ENCODE measurements at regions not wholly inside any gene's neighbourhood (a gene's known extent, or its start where the extent isn't known, plus 50 kb on each side); places are given as distances from the start of the nearest gene placed in this dataset.

DNA sequence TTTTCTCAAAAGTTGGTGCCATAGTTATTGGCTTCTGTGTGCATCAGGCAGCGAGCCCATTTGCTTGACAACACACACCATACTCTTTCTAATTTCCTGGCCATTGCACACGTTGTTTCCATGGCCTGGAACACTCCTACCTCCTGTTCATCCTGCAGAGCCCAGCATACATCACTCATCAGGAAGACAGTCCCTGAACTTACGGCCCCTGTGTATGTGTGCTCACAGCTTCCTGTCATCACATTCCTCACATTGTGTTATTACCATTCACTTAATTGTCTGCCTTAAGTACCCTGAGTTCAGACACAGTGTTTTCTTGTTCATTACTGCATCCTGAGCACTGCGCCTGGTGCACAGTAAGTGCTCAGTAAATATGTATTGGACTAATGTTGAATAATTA is 355.9 kb downstream of the PRELID2 start:
- no peak for FAIRE-seq
- POLR2A ChIA-PET = no interaction called here
- no peak overlapping the region for H3K27ac ChIP-seq
- ATAC-seq = peak in 1 of 2 experiments; percentile 30; a peak in 1 of 6 replicates
- H3K4me1 ChIP-seq = peaks cover 10% of the 10 kb centered on the region
- TF ChIP-seq TFCP2L1 (CRISPR knock-in tag; IDR thresholded peaks at IDR 0.05) (no peak), RARB (CRISPR knock-in tag; IDR thresholded peaks at IDR 0.05) (no peak), EHF (CRISPR knock-in tag; IDR thresholded peaks at IDR 0.05) (no peak), ZC3H11A (IDR thresholded peaks at IDR 0.05) (no peak), FOSL2 (IDR thresholded peaks at IDR 0.05) (no peak), FOSL2 (CRISPR knock-in tag; IDR thresholded peaks at IDR 0.05) (no peak), BHLHE40 (IDR thresholded peaks at IDR 0.05; ENCODE audit: low read depth, low read length) (no peak), KDM5A (IDR thresholded peaks at IDR 0.05) (no peak)
- TF ChIP-seq, protein P1, sequence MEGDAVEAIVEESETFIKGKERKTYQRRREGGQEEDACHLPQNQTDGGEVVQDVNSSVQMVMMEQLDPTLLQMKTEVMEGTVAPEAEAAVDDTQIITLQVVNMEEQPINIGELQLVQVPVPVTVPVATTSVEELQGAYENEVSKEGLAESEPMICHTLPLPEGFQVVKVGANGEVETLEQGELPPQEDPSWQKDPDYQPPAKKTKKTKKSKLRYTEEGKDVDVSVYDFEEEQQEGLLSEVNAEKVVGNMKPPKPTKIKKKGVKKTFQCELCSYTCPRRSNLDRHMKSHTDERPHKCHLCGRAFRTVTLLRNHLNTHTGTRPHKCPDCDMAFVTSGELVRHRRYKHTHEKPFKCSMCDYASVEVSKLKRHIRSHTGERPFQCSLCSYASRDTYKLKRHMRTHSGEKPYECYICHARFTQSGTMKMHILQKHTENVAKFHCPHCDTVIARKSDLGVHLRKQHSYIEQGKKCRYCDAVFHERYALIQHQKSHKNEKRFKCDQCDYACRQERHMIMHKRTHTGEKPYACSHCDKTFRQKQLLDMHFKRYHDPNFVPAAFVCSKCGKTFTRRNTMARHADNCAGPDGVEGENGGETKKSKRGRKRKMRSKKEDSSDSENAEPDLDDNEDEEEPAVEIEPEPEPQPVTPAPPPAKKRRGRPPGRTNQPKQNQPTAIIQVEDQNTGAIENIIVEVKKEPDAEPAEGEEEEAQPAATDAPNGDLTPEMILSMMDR (IDR thresholded peaks at IDR 0.05) = no peak
- H3K9me3 ChIP-seq = no peaks in the 10 kb centered on the region
- H3K4me2 ChIP-seq = no peak overlapping the region
- DNase-seq (ENCODE audit: low read depth in 1 of 2, low spot score in 1 of 2) = no peak
- no peak overlapping the region for H3K4me3 ChIP-seq
- 54% methylated on average over 4 of the region's 4 CpGs for WGBS (ENCODE audit: missing lambda C conversion rate)
- CTCF ChIA-PET = no interaction called here

DNA sequence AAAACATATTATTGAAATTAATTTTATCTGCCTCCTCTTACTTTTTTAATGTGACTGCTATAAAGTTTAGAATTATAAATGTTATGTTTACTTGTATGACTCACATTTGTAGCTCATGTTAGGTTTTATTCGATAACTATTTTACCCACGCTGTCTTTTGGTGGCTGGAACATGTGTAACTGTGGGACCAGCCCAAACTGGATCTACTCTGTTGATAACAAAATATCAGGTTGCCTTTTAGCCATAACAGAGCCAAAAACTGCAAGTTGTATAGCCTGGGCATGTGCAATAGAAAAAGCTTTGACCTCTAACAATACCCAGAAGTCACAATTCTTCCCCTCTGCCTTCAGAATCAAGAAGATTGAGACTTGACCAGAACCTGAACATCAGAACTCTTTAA is 356.5 kb downstream of the PRELID2 start:
- peaks cover 3% of the 10 kb centered on the region; the same call in 2 of the 3 replicates for H3K4me1 ChIP-seq
- FAIRE-seq (no peak), ATAC-seq (no peak), DNase-seq (ENCODE audit: low read depth in 1 of 2, low spot score in 1 of 2) (no peak)
- H3K27ac ChIP-seq = no peak overlapping the region
- ChIA-PET CTCF (no interaction called here), POLR2A (no interaction called here)
- 37% methylated on average over 2 of the region's 2 CpGs for WGBS (ENCODE audit: missing lambda C conversion rate)
- no peak overlapping the region for H3K4me2 ChIP-seq
- no peaks in the 10 kb centered on the region for H3K9me3 ChIP-seq
- TF ChIP-seq FOSB (CRISPR knock-in tag; IDR thresholded peaks at IDR 0.05) (no peak), EP300 (IDR thresholded peaks at IDR 0.05) (no peak), ZSCAN20 (CRISPR knock-in tag; IDR thresholded peaks at IDR 0.05) (no peak), MAFK (IDR thresholded peaks at IDR 0.05; ENCODE audit: partially characterized antibody) (no peak), JUNB (IDR thresholded peaks at IDR 0.05) (no peak), ZFP36 (IDR thresholded peaks at IDR 0.05; ENCODE audit: borderline replicate concordance, partially characterized antibody) (no peak), NR3C1 (IDR thresholded peaks at IDR 0.05) (no peak)
- TF ChIP-seq, protein P2, sequence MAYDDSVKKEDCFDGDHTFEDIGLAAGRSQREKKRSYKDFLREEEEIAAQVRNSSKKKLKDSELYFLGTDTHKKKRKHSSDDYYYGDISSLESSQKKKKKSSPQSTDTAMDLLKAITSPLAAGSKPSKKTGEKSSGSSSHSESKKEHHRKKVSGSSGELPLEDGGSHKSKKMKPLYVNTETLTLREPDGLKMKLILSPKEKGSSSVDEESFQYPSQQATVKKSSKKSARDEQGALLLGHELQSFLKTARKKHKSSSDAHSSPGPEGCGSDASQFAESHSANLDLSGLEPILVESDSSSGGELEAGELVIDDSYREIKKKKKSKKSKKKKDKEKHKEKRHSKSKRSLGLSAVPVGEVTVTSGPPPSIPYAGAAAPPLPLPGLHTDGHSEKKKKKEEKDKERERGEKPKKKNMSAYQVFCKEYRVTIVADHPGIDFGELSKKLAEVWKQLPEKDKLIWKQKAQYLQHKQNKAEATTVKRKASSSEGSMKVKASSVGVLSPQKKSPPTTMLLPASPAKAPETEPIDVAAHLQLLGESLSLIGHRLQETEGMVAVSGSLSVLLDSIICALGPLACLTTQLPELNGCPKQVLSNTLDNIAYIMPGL (CRISPR knock-in tag; IDR thresholded peaks at IDR 0.05; ENCODE audit: borderline replicate concordance) = no peak
- TF ChIP-seq, protein P3, sequence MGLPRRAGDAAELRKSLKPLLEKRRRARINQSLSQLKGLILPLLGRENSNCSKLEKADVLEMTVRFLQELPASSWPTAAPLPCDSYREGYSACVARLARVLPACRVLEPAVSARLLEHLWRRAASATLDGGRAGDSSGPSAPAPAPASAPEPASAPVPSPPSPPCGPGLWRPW (IDR thresholded peaks at IDR 0.05) = no peak
- H3K4me3 ChIP-seq = no peak overlapping the region

DNA sequence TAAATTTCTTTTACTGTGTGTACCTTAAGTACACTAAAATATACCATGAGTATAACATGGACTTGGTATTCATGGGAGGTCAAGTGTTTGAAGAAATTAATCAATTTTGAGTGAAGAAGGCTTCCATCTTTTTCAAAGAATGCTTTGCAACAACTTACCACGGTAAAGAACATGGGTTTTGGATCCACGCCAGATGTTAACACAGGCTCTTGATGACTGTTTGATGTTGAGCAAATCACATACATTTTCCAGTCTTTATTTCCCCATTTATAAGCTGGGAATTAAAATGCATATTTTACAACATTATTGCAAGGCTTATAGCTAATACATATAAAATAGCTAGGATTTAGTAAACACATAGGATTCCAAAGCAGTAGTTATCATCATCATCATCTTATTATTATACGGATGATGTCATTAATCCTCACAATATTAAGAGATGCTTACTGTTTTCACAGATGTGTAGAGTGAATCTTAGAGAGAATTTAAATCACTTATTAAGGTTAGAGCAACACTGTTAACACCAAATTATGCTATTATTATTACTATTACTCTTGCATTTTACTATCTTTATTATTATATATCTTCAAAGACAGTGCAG is 362.0 kb downstream of the PRELID2 start:
- Histone ChIP-seq H3K4me1 (peaks cover 7% of the 10 kb centered on the region; the same call in 1 of the 3 replicates), H3K4me3 (no peak overlapping the region), H3K27ac (no peak overlapping the region), H3K9me3 (no peaks in the 10 kb centered on the region), H3K4me2 (no peak overlapping the region)
- 66% methylated on average over 3 of the region's 3 CpGs for WGBS (ENCODE audit: missing lambda C conversion rate)
- ChIA-PET POLR2A (no interaction called here), CTCF (no interaction called here)
- ATAC-seq = no peak
- FAIRE-seq = no peak
- no peak for DNase-seq (ENCODE audit: low read depth in 1 of 2, low spot score in 1 of 2)
- TF ChIP-seq NFE2L2 (conservative IDR thresholded peaks at IDR 0.05; ENCODE audit: low read length) (no peak), RARB (CRISPR knock-in tag; IDR thresholded peaks at IDR 0.05) (no peak), RAD21 (conservative IDR thresholded peaks at IDR 0.05 in 1 of 2, IDR thresholded peaks at IDR 0.05 in 1 of 2) (no peak), CEBPB (IDR thresholded peaks at IDR 0.05) (no peak), SREBF2 (IDR thresholded peaks at IDR 0.05) (no peak), GATA3 (IDR thresholded peaks at IDR 0.05; ENCODE audit: borderline replicate concordance) (no peak), HOXB13 (CRISPR knock-in tag; IDR thresholded peaks at IDR 0.05; ENCODE audit: low read depth) (no peak), JUN (IDR thresholded peaks at IDR 0.05) (no peak), POLR2A (IDR thresholded peaks at IDR 0.05; ENCODE audit: low read length) (no peak), ZC3H11A (IDR thresholded peaks at IDR 0.05) (no peak), NPAS2 (CRISPR knock-in tag; IDR thresholded peaks at IDR 0.05; ENCODE audit: borderline replicate concordance) (no peak), RNF2 (IDR thresholded peaks at IDR 0.05; ENCODE audit: borderline replicate concordance, low read depth) (no peak)
- TF ChIP-seq, protein P4, sequence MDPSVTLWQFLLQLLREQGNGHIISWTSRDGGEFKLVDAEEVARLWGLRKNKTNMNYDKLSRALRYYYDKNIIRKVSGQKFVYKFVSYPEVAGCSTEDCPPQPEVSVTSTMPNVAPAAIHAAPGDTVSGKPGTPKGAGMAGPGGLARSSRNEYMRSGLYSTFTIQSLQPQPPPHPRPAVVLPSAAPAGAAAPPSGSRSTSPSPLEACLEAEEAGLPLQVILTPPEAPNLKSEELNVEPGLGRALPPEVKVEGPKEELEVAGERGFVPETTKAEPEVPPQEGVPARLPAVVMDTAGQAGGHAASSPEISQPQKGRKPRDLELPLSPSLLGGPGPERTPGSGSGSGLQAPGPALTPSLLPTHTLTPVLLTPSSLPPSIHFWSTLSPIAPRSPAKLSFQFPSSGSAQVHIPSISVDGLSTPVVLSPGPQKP (IDR thresholded peaks at IDR 0.05; ENCODE audit: low read depth, low read length) = no peak
- TF ChIP-seq, protein P5, sequence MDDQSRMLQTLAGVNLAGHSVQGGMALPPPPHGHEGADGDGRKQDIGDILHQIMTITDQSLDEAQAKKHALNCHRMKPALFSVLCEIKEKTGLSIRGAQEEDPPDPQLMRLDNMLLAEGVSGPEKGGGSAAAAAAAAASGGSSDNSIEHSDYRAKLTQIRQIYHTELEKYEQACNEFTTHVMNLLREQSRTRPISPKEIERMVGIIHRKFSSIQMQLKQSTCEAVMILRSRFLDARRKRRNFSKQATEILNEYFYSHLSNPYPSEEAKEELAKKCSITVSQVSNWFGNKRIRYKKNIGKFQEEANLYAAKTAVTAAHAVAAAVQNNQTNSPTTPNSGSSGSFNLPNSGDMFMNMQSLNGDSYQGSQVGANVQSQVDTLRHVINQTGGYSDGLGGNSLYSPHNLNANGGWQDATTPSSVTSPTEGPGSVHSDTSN (IDR thresholded peaks at IDR 0.05) = no peak
- TF ChIP-seq, protein P6, sequence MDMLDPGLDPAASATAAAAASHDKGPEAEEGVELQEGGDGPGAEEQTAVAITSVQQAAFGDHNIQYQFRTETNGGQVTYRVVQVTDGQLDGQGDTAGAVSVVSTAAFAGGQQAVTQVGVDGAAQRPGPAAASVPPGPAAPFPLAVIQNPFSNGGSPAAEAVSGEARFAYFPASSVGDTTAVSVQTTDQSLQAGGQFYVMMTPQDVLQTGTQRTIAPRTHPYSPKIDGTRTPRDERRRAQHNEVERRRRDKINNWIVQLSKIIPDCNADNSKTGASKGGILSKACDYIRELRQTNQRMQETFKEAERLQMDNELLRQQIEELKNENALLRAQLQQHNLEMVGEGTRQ (IDR thresholded peaks at IDR 0.05) = no peak

All from A549 (cell line).